GM23338 (cell line): ENCODE measurements at regions not wholly inside any gene's neighbourhood (a gene's known extent, or its start where the extent isn't known, plus 50 kb on each side); places are given as distances from the start of the nearest gene placed in this dataset.

ENCODE experiments used
- ATAC-seq: fragments of 200-7000 bp; cut with Tn5 transposase; 3 replicates; pipeline ENCODE4 v1.9.1; 2020
- DNase-seq: peaks from one replicate; pipeline ENCODE4 v3.0.0-alpha.2; 2015; ENCODE audit warnings: low spot score
- H2AFZ ChIP-seq: fragments of 200-600 bp; sonication (generic); 2 replicates; pipeline ENCODE4 v1.8.0; 2016; ENCODE audit warnings: antibody characterized with exemption, mild to moderate bottlenecking, moderate library complexity
- H3F3A ChIP-seq: fragments of 200-600 bp; sonication (generic); replicated peaks from 2 replicates; pipeline ENCODE4 v1.8.0; 2017; ENCODE audit warnings: antibody characterized with exemption, mixed run types, low read depth
- H3K27ac ChIP-seq: fragments of 200-600 bp; sonication (generic); 2 replicates; pipeline ENCODE4 v1.6.1; 2016; ENCODE audit warnings: low read depth
- H3K27me3 ChIP-seq: fragments of 200-600 bp; sonication (generic); 2 replicates; pipeline ENCODE4 v1.8.0; 2016; ENCODE audit warnings: mild to moderate bottlenecking, mixed run types, moderate library complexity; ENCODE audit not compliant: insufficient read depth
- H3K36me3 ChIP-seq: fragments of 200-600 bp; sonication (generic); 2 replicates; pipeline ENCODE4 v1.8.0; 2016; ENCODE audit warnings: mild to moderate bottlenecking; ENCODE audit not compliant: insufficient read depth
- H3K4me1 ChIP-seq: fragments of 200-600 bp; sonication (generic); 2 replicates; pipeline ENCODE4 v1.8.0; 2016; ENCODE audit warnings: mild to moderate bottlenecking, moderate library complexity; ENCODE audit not compliant: insufficient read depth
- H3K4me2 ChIP-seq: fragments of 200-600 bp; sonication (generic); 2 replicates; pipeline ENCODE4 v1.7.1; 2017; ENCODE audit warnings: mixed run types
- H3K4me3 ChIP-seq: fragments of 200-600 bp; sonication (generic); 2 replicates; pipeline ENCODE4 v1.6.1; 2016; ENCODE audit warnings: mixed run types
- H3K79me2 ChIP-seq: fragments of 200-600 bp; sonication (generic); replicated peaks from 2 replicates; pipeline ENCODE4 v1.8.0; 2017; ENCODE audit warnings: mild to moderate bottlenecking; ENCODE audit not compliant: insufficient read depth
- H3K9me2 ChIP-seq: fragments of 200-600 bp; sonication (generic); 2 replicates; pipeline ENCODE4 v1.8.0; 2017; ENCODE audit not compliant: insufficient read depth
- H4K20me1 ChIP-seq: fragments of 200-600 bp; sonication (generic); replicated peaks from 2 replicates; pipeline ENCODE4 v1.8.0; 2017; ENCODE audit warnings: mild to moderate bottlenecking; ENCODE audit not compliant: insufficient read depth
- H3K27ac Mint-ChIP-seq: 2 replicates; pipeline ENCODE4 v1.8.0; 2020; ENCODE audit warnings: inconsistent platforms, mild to moderate bottlenecking, moderate library complexity, mixed read lengths
- H3K27me3 Mint-ChIP-seq: 3 replicates; pipeline ENCODE4 v1.8.0; 2022; ENCODE audit warnings: low read depth, mild to moderate bottlenecking, moderate library complexity, mixed read lengths, inconsistent platforms; ENCODE audit not compliant: insufficient read depth, poor library complexity
- H3K36me3 Mint-ChIP-seq: 3 replicates; pipeline ENCODE4 v1.8.0; 2021; ENCODE audit warnings: low read depth, mild to moderate bottlenecking, inconsistent platforms, moderate library complexity, mixed read lengths
- H3K4me1 Mint-ChIP-seq: 3 replicates; pipeline ENCODE4 v1.8.0; 2020; ENCODE audit warnings: mild to moderate bottlenecking, inconsistent platforms, mixed read lengths
- H3K4me3 Mint-ChIP-seq: 3 replicates; pipeline ENCODE4 v1.8.0; 2021; ENCODE audit warnings: moderate library complexity, mild to moderate bottlenecking, inconsistent platforms, mixed read lengths
- H3K9me3 Mint-ChIP-seq: 3 replicates; pipeline ENCODE4 v1.8.0; 2020; ENCODE audit warnings: moderate library complexity, mild to moderate bottlenecking, inconsistent platforms, mixed read lengths
- CREB1 ChIP-seq: fragments of 250-450 bp; sonication (Bioruptor Pico); IDR thresholded peaks from 2 replicates; pipeline ENCODE4 v1.5.0; 2020; ENCODE audit warnings: low read depth, mild to moderate bottlenecking, moderate library complexity
- EZH2phosphoT487 ChIP-seq: fragments of 200-600 bp; sonication (generic); IDR thresholded peaks from one replicate; pipeline ENCODE4 v1.8.1; 2018; ENCODE audit warnings: antibody characterized with exemption; ENCODE audit not compliant: unreplicated experiment
- POLR2AphosphoS5 ChIP-seq: IDR thresholded peaks from 2 replicates; pipeline ENCODE4 v1.6.1; 2016; ENCODE audit warnings: antibody characterized with exemption, low read depth
- STAT1 ChIP-seq: IDR thresholded peaks from one replicate; pipeline ENCODE4 v1.6.1; 2016; ENCODE audit warnings: antibody characterized with exemption; ENCODE audit not compliant: unreplicated experiment
- ZNF331 ChIP-seq: fragments of 250-450 bp; sonication (Bioruptor Pico); IDR thresholded peaks from 2 replicates; pipeline ENCODE4 v1.5.0; 2020; ENCODE audit warnings: low read depth, mild to moderate bottlenecking, moderate library complexity
- TF ChIP-seq, protein P1 (sequence below): IDR thresholded peaks from one replicate; pipeline ENCODE4 v1.6.1; 2018; ENCODE audit warnings: antibody characterized with exemption; ENCODE audit not compliant: unreplicated experiment
- TF ChIP-seq, protein P2 (sequence below), 2 experiments: fragments of 200-600 bp in 1 of 2; sonication (generic) in 1 of 2; conservative IDR thresholded peaks; 2 replicates each; pipeline versions ENCODE4 v1.5.1 to v1.6.1; 2016 to 2017; ENCODE audit warnings: antibody characterized with exemption in 2 of 2, low read depth in 2 of 2, mild to moderate bottlenecking in 2 of 2, moderate library complexity in 1 of 2
- TF ChIP-seq, protein P3 (sequence below): fragments of 250-450 bp; sonication (Bioruptor Pico); IDR thresholded peaks from 2 replicates; pipeline ENCODE4 v1.5.0; 2020; ENCODE audit warnings: mild to moderate bottlenecking, moderate library complexity
- TF ChIP-seq, protein P4 (sequence below): IDR thresholded peaks from 2 replicates; pipeline ENCODE4 v1.6.1; 2016; ENCODE audit warnings: antibody characterized with exemption

DNA sequence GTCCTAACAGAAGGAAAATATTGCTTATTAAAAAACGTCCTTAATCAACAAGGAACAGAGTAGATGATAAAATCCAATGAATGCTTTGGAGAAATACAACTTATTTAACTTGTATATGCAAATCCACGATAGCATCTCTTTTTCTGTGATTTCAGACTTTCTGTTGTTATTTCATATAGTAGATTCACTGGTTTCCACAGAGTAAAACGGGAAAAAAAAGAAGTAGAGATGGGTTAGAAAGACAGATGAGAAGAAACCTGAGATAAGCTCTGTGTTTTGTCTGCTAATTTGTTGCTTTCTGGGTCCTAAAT lies 447.7 kb downstream of the RERGL start (continued):
- TF ChIP-seq, protein P1, sequence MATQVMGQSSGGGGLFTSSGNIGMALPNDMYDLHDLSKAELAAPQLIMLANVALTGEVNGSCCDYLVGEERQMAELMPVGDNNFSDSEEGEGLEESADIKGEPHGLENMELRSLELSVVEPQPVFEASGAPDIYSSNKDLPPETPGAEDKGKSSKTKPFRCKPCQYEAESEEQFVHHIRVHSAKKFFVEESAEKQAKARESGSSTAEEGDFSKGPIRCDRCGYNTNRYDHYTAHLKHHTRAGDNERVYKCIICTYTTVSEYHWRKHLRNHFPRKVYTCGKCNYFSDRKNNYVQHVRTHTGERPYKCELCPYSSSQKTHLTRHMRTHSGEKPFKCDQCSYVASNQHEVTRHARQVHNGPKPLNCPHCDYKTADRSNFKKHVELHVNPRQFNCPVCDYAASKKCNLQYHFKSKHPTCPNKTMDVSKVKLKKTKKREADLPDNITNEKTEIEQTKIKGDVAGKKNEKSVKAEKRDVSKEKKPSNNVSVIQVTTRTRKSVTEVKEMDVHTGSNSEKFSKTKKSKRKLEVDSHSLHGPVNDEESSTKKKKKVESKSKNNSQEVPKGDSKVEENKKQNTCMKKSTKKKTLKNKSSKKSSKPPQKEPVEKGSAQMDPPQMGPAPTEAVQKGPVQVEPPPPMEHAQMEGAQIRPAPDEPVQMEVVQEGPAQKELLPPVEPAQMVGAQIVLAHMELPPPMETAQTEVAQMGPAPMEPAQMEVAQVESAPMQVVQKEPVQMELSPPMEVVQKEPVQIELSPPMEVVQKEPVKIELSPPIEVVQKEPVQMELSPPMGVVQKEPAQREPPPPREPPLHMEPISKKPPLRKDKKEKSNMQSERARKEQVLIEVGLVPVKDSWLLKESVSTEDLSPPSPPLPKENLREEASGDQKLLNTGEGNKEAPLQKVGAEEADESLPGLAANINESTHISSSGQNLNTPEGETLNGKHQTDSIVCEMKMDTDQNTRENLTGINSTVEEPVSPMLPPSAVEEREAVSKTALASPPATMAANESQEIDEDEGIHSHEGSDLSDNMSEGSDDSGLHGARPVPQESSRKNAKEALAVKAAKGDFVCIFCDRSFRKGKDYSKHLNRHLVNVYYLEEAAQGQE, result no peak

DNA sequence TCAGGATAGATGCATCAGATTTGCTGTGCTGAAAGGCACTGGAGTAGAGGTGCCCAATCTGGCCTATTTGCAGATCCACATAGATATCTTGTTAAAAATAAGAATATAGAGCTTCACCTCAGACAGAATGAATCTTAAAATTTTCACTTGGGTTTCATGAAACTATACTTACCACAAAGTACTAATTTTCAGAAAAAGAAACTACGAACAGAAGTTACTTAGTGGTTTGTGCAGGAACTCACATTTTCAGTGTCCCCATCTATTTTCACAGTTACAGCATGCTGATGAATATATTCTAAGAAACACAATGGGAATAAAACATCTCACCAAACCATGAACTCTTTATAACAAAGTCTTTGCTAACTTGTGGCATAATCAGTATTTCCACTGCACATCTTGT lies 449.4 kb downstream of the RERGL start:
- Histone ChIP-seq H3K4me3 (no peak overlapping the region), H3K36me3 (no peaks in the 10 kb centered on the region), H2AFZ (no peak overlapping the region), H3K79me2 (no peaks in the 10 kb centered on the region), H3K4me2 (no peak overlapping the region), H3K4me1 (no peaks in the 10 kb centered on the region), H3K9me2 (no peaks in the 10 kb centered on the region), H4K20me1 (no peaks in the 10 kb centered on the region), H3K27me3 (no peaks in the 10 kb centered on the region), H3K27ac (no peak overlapping the region), H3F3A (no peaks in the 10 kb centered on the region)
- H3K27ac Mint-ChIP-seq, result no peak overlapping the region
- no peaks in the 10 kb centered on the region for H3K27me3 Mint-ChIP-seq
- no peaks in the 10 kb centered on the region for H3K36me3 Mint-ChIP-seq
- H3K4me3 Mint-ChIP-seq, result no peak overlapping the region
- TF ChIP-seq POLR2AphosphoS5, result no peak
- TF ChIP-seq, protein P1, result no peak
- TF ChIP-seq, protein P2, sequence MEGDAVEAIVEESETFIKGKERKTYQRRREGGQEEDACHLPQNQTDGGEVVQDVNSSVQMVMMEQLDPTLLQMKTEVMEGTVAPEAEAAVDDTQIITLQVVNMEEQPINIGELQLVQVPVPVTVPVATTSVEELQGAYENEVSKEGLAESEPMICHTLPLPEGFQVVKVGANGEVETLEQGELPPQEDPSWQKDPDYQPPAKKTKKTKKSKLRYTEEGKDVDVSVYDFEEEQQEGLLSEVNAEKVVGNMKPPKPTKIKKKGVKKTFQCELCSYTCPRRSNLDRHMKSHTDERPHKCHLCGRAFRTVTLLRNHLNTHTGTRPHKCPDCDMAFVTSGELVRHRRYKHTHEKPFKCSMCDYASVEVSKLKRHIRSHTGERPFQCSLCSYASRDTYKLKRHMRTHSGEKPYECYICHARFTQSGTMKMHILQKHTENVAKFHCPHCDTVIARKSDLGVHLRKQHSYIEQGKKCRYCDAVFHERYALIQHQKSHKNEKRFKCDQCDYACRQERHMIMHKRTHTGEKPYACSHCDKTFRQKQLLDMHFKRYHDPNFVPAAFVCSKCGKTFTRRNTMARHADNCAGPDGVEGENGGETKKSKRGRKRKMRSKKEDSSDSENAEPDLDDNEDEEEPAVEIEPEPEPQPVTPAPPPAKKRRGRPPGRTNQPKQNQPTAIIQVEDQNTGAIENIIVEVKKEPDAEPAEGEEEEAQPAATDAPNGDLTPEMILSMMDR (conservative IDR thresholded peaks at IDR 0.05; ENCODE audit: low read depth in 2 of 2), result no peak
- no peak for TF ChIP-seq ZNF331 (CRISPR knock-in tag)
- TF ChIP-seq STAT1, result no peak
- TF ChIP-seq, protein P3, sequence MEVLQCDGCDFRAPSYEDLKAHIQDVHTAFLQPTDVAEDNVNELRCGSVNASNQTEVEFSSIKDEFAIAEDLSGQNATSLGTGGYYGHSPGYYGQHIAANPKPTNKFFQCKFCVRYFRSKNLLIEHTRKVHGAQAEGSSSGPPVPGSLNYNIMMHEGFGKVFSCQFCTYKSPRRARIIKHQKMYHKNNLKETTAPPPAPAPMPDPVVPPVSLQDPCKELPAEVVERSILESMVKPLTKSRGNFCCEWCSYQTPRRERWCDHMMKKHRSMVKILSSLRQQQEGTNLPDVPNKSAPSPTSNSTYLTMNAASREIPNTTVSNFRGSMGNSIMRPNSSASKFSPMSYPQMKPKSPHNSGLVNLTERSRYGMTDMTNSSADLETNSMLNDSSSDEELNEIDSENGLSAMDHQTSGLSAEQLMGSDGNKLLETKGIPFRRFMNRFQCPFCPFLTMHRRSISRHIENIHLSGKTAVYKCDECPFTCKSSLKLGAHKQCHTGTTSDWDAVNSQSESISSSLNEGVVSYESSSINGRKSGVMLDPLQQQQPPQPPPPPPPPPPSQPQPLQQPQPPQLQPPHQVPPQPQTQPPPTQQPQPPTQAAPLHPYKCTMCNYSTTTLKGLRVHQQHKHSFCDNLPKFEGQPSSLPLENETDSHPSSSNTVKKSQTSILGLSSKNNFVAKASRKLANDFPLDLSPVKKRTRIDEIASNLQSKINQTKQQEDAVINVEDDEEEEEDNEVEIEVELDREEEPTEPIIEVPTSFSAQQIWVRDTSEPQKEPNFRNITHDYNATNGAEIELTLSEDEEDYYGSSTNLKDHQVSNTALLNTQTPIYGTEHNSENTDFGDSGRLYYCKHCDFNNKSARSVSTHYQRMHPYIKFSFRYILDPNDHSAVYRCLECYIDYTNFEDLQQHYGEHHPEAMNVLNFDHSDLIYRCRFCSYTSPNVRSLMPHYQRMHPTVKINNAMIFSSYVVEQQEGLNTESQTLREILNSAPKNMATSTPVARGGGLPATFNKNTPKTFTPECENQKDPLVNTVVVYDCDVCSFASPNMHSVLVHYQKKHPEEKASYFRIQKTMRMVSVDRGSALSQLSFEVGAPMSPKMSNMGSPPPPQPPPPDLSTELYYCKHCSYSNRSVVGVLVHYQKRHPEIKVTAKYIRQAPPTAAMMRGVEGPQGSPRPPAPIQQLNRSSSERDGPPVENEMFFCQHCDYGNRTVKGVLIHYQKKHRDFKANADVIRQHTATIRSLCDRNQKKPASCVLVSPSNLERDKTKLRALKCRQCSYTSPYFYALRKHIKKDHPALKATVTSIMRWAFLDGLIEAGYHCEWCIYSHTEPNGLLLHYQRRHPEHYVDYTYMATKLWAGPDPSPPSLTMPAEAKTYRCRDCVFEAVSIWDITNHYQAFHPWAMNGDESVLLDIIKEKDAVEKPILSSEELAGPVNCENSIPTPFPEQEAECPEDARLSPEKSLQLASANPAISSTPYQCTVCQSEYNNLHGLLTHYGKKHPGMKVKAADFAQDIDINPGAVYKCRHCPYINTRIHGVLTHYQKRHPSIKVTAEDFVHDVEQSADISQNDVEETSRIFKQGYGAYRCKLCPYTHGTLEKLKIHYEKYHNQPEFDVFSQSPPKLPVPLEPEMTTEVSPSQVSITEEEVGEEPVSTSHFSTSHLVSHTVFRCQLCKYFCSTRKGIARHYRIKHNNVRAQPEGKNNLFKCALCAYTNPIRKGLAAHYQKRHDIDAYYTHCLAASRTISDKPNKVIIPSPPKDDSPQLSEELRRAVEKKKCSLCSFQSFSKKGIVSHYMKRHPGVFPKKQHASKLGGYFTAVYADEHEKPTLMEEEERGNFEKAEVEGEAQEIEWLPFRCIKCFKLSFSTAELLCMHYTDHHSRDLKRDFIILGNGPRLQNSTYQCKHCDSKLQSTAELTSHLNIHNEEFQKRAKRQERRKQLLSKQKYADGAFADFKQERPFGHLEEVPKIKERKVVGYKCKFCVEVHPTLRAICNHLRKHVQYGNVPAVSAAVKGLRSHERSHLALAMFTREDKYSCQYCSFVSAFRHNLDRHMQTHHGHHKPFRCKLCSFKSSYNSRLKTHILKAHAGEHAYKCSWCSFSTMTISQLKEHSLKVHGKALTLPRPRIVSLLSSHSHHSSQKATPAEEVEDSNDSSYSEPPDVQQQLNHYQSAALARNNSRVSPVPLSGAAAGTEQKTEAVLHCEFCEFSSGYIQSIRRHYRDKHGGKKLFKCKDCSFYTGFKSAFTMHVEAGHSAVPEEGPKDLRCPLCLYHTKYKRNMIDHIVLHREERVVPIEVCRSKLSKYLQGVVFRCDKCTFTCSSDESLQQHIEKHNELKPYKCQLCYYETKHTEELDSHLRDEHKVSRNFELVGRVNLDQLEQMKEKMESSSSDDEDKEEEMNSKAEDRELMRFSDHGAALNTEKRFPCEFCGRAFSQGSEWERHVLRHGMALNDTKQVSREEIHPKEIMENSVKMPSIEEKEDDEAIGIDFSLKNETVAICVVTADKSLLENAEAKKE, result no peak
- TF ChIP-seq CREB1 (CRISPR knock-in tag), result no peak
- no peak for TF ChIP-seq EZH2phosphoT487
- TF ChIP-seq, protein P4, sequence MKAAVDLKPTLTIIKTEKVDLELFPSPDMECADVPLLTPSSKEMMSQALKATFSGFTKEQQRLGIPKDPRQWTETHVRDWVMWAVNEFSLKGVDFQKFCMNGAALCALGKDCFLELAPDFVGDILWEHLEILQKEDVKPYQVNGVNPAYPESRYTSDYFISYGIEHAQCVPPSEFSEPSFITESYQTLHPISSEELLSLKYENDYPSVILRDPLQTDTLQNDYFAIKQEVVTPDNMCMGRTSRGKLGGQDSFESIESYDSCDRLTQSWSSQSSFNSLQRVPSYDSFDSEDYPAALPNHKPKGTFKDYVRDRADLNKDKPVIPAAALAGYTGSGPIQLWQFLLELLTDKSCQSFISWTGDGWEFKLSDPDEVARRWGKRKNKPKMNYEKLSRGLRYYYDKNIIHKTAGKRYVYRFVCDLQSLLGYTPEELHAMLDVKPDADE, result no peak
- no peaks in the 10 kb centered on the region for H3K4me1 Mint-ChIP-seq
- DNase-seq (no peak), ATAC-seq (no peak)
- H3K9me3 Mint-ChIP-seq, result no peaks in the 10 kb centered on the region
